SK-N-SH treated with all-trans-retinoic acid at 6 μM for 48 hours (cell line): ENCODE measurements at regions not wholly inside any gene's neighbourhood (a gene's known extent, or its start where the extent isn't known, plus 50 kb on each side); places are given as distances from the start of the nearest gene placed in this dataset.

Experiments
- ATAC-seq: fragments of 200-7000 bp; cut with Tn5 transposase; 3 replicates; pipeline ENCODE4 v1.9.1; 2020; ENCODE audit warnings: mild to moderate bottlenecking, moderate library complexity
- BACH2 ChIP-seq: fragments of 250-450 bp; sonication (Bioruptor Pico); IDR thresholded peaks from 2 replicates; pipeline ENCODE4 v1.9.0; 2021; ENCODE audit warnings: mild to moderate bottlenecking, borderline replicate concordance
- CREB5 ChIP-seq: fragments of 250-450 bp; sonication (Bioruptor Pico); IDR thresholded peaks from 2 replicates; pipeline ENCODE4 v1.5.1; 2020; ENCODE audit warnings: low read depth, mild to moderate bottlenecking, moderate library complexity
- CSDC2 ChIP-seq: fragments of 250-450 bp; sonication (Bioruptor Pico); IDR thresholded peaks from 2 replicates; pipeline ENCODE4 v1.5.0; 2020; ENCODE audit warnings: mild to moderate bottlenecking, moderate library complexity
- CSRNP3 ChIP-seq: fragments of 250-450 bp; sonication (Bioruptor Pico); IDR thresholded peaks from 2 replicates; pipeline ENCODE4 v1.5.1; 2021; ENCODE audit warnings: mild to moderate bottlenecking, moderate library complexity
- ESRRG ChIP-seq: fragments of 250-450 bp; sonication (Bioruptor Pico); IDR thresholded peaks from 2 replicates; pipeline ENCODE4 v1.6.1; 2021; ENCODE audit warnings: mild to moderate bottlenecking
- GLIS3 ChIP-seq: fragments of 250-450 bp; sonication (Bioruptor Pico); IDR thresholded peaks from 2 replicates; pipeline ENCODE4 v1.5.0; 2020; ENCODE audit warnings: mild to moderate bottlenecking, moderate library complexity
- ISL1 ChIP-seq: fragments of 250-450 bp; sonication (Bioruptor Pico); IDR thresholded peaks from 2 replicates; pipeline ENCODE4 v2.1.2; 2022; ENCODE audit warnings: mild to moderate bottlenecking, moderate library complexity
- OSR1 ChIP-seq: fragments of 250-450 bp; sonication (Bioruptor Pico); IDR thresholded peaks from 2 replicates; pipeline ENCODE4 v1.8.0; 2022; ENCODE audit warnings: moderate library complexity, mild to moderate bottlenecking, inconsistent platforms
- PATZ1 ChIP-seq: fragments of 250-450 bp; sonication (Bioruptor Pico); IDR thresholded peaks from 2 replicates; pipeline ENCODE4 v1.8.0; 2020; ENCODE audit warnings: mild to moderate bottlenecking, moderate library complexity, borderline replicate concordance
- POU6F1 ChIP-seq: fragments of 250-450 bp; sonication (Bioruptor Pico); IDR thresholded peaks from 2 replicates; pipeline ENCODE4 v1.8.0; 2021; ENCODE audit warnings: low read depth, mild to moderate bottlenecking, moderate library complexity, borderline replicate concordance
- PPARA ChIP-seq: fragments of 250-450 bp; sonication (Bioruptor Pico); IDR thresholded peaks from 2 replicates; pipeline ENCODE4 v1.5.0; 2020; ENCODE audit warnings: mild to moderate bottlenecking, borderline replicate concordance
- RARB ChIP-seq: fragments of 250-450 bp; sonication (Bioruptor Pico); IDR thresholded peaks from 2 replicates; pipeline ENCODE4 v1.8.0; 2021; ENCODE audit warnings: mild to moderate bottlenecking, moderate library complexity
- SNAI2 ChIP-seq: fragments of 250-450 bp; sonication (Bioruptor Pico); IDR thresholded peaks from 2 replicates; pipeline ENCODE4 v1.5.0; 2020; ENCODE audit warnings: mild to moderate bottlenecking, moderate library complexity
- TOX ChIP-seq: fragments of 250-450 bp; sonication (Bioruptor Pico); IDR thresholded peaks from 2 replicates; pipeline ENCODE4 v1.8.0; 2021; ENCODE audit warnings: mild to moderate bottlenecking, moderate library complexity, borderline replicate concordance
- ZC3H10 ChIP-seq: fragments of 250-450 bp; sonication (Bioruptor Pico); IDR thresholded peaks from 2 replicates; pipeline ENCODE4 v1.5.1; 2021; ENCODE audit warnings: mild to moderate bottlenecking, moderate library complexity
- ZFP3 ChIP-seq: fragments of 250-450 bp; sonication (Bioruptor Pico); IDR thresholded peaks from 2 replicates; pipeline ENCODE4 v1.5.0; 2020; ENCODE audit warnings: mild to moderate bottlenecking, moderate library complexity
- ZFP30 ChIP-seq: fragments of 450-650 bp; formaldehyde crosslinking; IDR thresholded peaks from 2 replicates; pipeline ENCODE4 v1.5.0; 2022; ENCODE audit warnings: mild to moderate bottlenecking, moderate library complexity
- ZNF8 ChIP-seq: fragments of 450-650 bp; formaldehyde crosslinking; IDR thresholded peaks from 2 replicates; pipeline ENCODE4 v1.5.0; 2020; ENCODE audit warnings: mild to moderate bottlenecking, moderate library complexity

- no peak for TF ChIP-seq PATZ1 (CRISPR knock-in tag)
- TF ChIP-seq POU6F1 (CRISPR knock-in tag), result no peak
- TF ChIP-seq ISL1 (CRISPR knock-in tag), result no peak
- no peak for TF ChIP-seq SNAI2 (CRISPR knock-in tag)
Observed at GRCh38 chr14:104473244-104473565, 106.4 kb upstream of the C14orf180 start (continued).

- no peak for ATAC-seq
- TF ChIP-seq CSDC2 (CRISPR knock-in tag), result no peak
- no peak for TF ChIP-seq ISL1 (CRISPR knock-in tag)
- TF ChIP-seq RARB (CRISPR knock-in tag), result no peak
- TF ChIP-seq ESRRG (CRISPR knock-in tag), result no peak
- no peak for TF ChIP-seq POU6F1 (CRISPR knock-in tag)
- TF ChIP-seq ZFP30 (CRISPR knock-in tag), result no peak
- no peak for TF ChIP-seq OSR1 (CRISPR knock-in tag)
- TF ChIP-seq PATZ1 (CRISPR knock-in tag), result no peak
- TF ChIP-seq ZC3H10 (CRISPR knock-in tag), result no peak
- no peak for TF ChIP-seq CREB5 (CRISPR knock-in tag)
- TF ChIP-seq TOX (CRISPR knock-in tag), result no peak
- TF ChIP-seq ZFP3, result no peak
- no peak for TF ChIP-seq CSRNP3 (CRISPR knock-in tag)
- TF ChIP-seq ZNF8 (CRISPR knock-in tag), result no peak
- no peak for TF ChIP-seq SNAI2 (CRISPR knock-in tag)
- TF ChIP-seq GLIS3 (CRISPR knock-in tag), result no peak
- no peak for TF ChIP-seq PPARA
Observed at GRCh38 chr14:104473649-104474494, 105.7 kb upstream of the C14orf180 start.

GRCh38 chr14:104474495-104475213, 104.9 kb upstream of the C14orf180 start:
- no peak for ATAC-seq
- TF ChIP-seq RARB (CRISPR knock-in tag), result no peak
- TF ChIP-seq ZC3H10 (CRISPR knock-in tag), result no peak
- no peak for TF ChIP-seq BACH2
- no peak for TF ChIP-seq POU6F1 (CRISPR knock-in tag)
